ENCODE measurements at regions not wholly inside any gene's neighbourhood (a gene's known extent, or its start where the extent isn't known, plus 50 kb on each side); places are given as distances from the start of the nearest gene placed in this dataset.
A peak's percentile ranks its signal among the peaks of the same experiment; 100 is the strongest.

DNA sequence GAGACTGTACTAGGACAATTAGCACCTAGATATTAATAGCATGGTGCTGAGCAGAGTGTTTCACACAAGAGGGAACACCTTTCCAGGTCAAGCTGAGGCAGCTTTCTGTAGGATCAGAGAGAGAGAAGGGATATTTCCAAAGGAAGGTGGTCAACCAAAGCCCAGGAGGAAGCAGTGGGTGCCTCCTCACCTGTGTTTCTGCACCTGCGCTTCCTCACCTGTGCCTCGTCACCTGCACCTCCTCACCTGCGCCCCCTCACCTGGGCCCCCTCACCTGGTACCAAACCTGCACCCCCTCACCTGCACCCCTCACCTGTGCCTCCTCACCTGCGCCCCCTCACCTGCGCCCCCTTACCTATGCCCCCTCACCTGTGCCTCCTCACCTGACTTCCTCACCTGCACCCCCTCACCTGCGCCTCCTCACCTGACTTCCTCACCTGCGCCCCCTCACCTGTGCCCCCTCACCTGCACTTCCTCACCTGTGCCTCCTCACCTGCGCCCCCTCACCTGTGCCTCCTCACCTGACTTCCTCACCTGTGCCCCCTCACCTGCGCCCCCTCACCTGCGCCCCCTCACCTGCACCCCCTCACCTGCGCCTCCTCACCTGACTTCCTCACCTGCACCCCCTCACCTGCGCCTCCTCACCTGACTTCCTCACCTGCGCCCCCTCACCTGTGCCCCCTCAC is 67.9 kb downstream of the TTLL2 start:
- no peak overlapping the region for H3K4me3 ChIP-seq
- H3K27ac ChIP-seq, result no peak overlapping the region
- no peak for DNase-seq (ENCODE audit: low spot score)

GRCh38 chr6:167393731-167394130 is 68.8 kb downstream of the TTLL2 start:
- DNase-seq (ENCODE audit: low spot score) (no peak), ATAC-seq (ENCODE audit: insufficient number of reproducible peaks, low FRiP score, low read depth) (no peak)
- H3K27ac ChIP-seq, result peak overlapping the region in 1 of 2 donors; percentile 33
- no peaks in the 10 kb centered on the region for H3K9me3 ChIP-seq
- peaks cover 4 to 16% of the 10 kb centered on the region in 2 donors for H3K4me1 ChIP-seq (ENCODE audit: control insufficient read depth in 1 of 2, low read depth in 2 of 2)
- H3K4me3 ChIP-seq, result no peak overlapping the region
- H3K27me3 ChIP-seq (replicated peaks; ENCODE audit: insufficient read depth), result no peaks in the 10 kb centered on the region
- no peaks in the 10 kb centered on the region for H3K36me3 ChIP-seq
- TF ChIP-seq, protein P1, sequence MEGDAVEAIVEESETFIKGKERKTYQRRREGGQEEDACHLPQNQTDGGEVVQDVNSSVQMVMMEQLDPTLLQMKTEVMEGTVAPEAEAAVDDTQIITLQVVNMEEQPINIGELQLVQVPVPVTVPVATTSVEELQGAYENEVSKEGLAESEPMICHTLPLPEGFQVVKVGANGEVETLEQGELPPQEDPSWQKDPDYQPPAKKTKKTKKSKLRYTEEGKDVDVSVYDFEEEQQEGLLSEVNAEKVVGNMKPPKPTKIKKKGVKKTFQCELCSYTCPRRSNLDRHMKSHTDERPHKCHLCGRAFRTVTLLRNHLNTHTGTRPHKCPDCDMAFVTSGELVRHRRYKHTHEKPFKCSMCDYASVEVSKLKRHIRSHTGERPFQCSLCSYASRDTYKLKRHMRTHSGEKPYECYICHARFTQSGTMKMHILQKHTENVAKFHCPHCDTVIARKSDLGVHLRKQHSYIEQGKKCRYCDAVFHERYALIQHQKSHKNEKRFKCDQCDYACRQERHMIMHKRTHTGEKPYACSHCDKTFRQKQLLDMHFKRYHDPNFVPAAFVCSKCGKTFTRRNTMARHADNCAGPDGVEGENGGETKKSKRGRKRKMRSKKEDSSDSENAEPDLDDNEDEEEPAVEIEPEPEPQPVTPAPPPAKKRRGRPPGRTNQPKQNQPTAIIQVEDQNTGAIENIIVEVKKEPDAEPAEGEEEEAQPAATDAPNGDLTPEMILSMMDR (IDR thresholded peaks at IDR 0.05), result no peak

More for the DNA sequence above, 67.9 kb downstream of the TTLL2 start:
- no peaks in the 10 kb centered on the region for H3K27me3 ChIP-seq (replicated peaks; ENCODE audit: insufficient read depth)
- TF ChIP-seq, protein P1 (IDR thresholded peaks at IDR 0.05), result no peak
- H3K9me3 ChIP-seq, result no peaks in the 10 kb centered on the region
- H3K4me1 ChIP-seq (ENCODE audit: control insufficient read depth in 1 of 2, low read depth in 2 of 2), result peaks cover 4 to 16% of the 10 kb centered on the region in 2 donors
- no peaks in the 10 kb centered on the region for H3K36me3 ChIP-seq
- no peak for ATAC-seq (ENCODE audit: insufficient number of reproducible peaks, low FRiP score, low read depth)

DNA sequence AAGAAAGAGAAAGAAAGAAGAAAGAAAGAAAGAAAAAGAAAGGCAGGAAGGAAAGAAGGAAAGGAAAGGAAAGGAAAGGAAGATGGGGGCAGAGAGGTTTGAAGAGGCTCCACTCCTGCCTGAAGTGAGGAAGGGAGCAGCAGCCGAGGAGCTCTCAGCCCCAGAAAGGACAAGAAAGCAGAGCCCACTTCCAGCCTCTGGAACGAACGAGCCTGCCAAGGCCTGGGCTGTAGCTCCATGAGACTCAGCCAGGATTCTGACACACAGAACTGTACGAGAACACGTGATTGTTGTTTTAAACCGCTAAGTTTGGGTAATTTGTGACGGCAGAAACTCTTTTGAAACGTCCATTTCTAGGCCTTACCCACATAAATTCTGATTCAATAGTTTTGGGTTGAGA is 69.5 kb downstream of the TTLL2 start:
- Histone ChIP-seq H3K9me3 (no peaks in the 10 kb centered on the region), H3K4me1 (ENCODE audit: control insufficient read depth in 1 of 2, low read depth in 2 of 2) (peaks cover 4 to 16% of the 10 kb centered on the region in 2 donors), H3K36me3 (no peaks in the 10 kb centered on the region), H3K27me3 (replicated peaks; ENCODE audit: insufficient read depth) (no peaks in the 10 kb centered on the region), H3K27ac (peak overlapping the region in 1 of 2 donors; percentile 43), H3K4me3 (no peak overlapping the region)
- TF ChIP-seq, protein P1 (IDR thresholded peaks at IDR 0.05), result no peak
- DNase-seq (ENCODE audit: low spot score), result no peak
- ATAC-seq (ENCODE audit: insufficient number of reproducible peaks, low FRiP score, low read depth), result peak; percentile 47

- no peaks in the 10 kb centered on the region for H3K36me3 ChIP-seq
- DNase-seq (ENCODE audit: low spot score) (no peak), ATAC-seq (ENCODE audit: insufficient number of reproducible peaks, low FRiP score, low read depth) (no peak)
- peak overlapping the region in 1 of 2 donors; percentile 43 for H3K27ac ChIP-seq
- no peaks in the 10 kb centered on the region for H3K27me3 ChIP-seq (replicated peaks; ENCODE audit: insufficient read depth)
- H3K4me3 ChIP-seq, result no peak overlapping the region
- TF ChIP-seq, protein P1 (IDR thresholded peaks at IDR 0.05), result no peak
- peaks cover 4 to 16% of the 10 kb centered on the region in 2 donors for H3K4me1 ChIP-seq (ENCODE audit: control insufficient read depth in 1 of 2, low read depth in 2 of 2)
- H3K9me3 ChIP-seq, result no peaks in the 10 kb centered on the region
Observed at GRCh38 chr6:167394820-167395219, 69.9 kb downstream of the TTLL2 start.

DNA sequence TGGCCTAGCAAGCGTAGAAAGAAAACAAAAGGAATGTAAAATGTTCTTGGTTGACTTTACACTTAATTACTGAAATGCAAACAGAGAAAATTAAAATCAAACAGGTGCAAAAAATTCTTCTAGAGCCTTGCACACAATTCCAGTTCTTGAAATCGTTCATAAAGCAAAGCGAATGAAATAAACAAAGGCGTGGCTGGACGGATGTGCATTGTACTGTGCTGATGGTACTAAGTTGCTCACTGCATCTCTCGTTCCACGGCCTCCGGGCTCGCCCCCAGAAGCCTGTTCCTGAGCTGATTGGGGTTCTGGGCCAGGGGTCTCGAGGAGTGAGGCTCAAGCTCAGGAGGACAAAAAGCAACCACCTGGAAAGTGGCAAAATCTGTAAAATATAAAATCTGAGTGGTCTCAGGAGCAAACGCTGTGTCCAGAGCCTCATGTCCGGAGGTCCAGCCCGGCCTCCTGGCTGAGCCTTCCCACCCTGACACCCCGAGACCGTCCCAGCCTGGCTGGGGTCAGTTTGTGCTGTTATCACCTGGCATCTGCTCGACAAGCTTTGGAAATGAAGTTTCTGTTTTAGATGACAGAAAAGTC is 71.3 kb downstream of the TTLL2 start:
- no peaks in the 10 kb centered on the region for H3K36me3 ChIP-seq
- no peak for DNase-seq (ENCODE audit: low spot score)
- no peaks in the 10 kb centered on the region for H3K27me3 ChIP-seq (replicated peaks; ENCODE audit: insufficient read depth)
- H3K27ac ChIP-seq, result no peak overlapping the region
- ATAC-seq (ENCODE audit: insufficient number of reproducible peaks, low FRiP score, low read depth), result no peak
- peaks cover 4 to 16% of the 10 kb centered on the region in 2 donors for H3K4me1 ChIP-seq (ENCODE audit: control insufficient read depth in 1 of 2, low read depth in 2 of 2)
- H3K9me3 ChIP-seq, result no peaks in the 10 kb centered on the region
- H3K4me3 ChIP-seq, result no peak overlapping the region
- TF ChIP-seq, protein P1 (IDR thresholded peaks at IDR 0.05), result no peak
